Upper lobe of right lung (tissue), 1 donor: ENCODE measurements at regions not wholly inside any gene's neighbourhood (a gene's known extent, or its start where the extent isn't known, plus 50 kb on each side); places are given as distances from the start of the nearest gene placed in this dataset.
A peak's percentile ranks its signal among the peaks of the same experiment; 100 is the strongest.

Source experiments
- ATAC-seq: fragments of 200-7000 bp; cut with Tn5 transposase; one replicate; pipeline ENCODE4 v1.9.1; 2020; ENCODE audit warnings: mild to moderate bottlenecking, moderate library complexity
- DNase-seq: peaks from one replicate; pipeline ENCODE4 v3.0.0-alpha.2; 2020
- H3K27ac ChIP-seq: fragments of 200-600 bp; one replicate; pipeline ENCODE4 v1.8.0; 2022
- H3K27me3 ChIP-seq: fragments of 200-600 bp; one replicate; pipeline ENCODE4 v1.8.0; 2022; ENCODE audit warnings: mild to moderate bottlenecking
- H3K36me3 ChIP-seq: fragments of 200-600 bp; one replicate; pipeline ENCODE4 v1.8.0; 2022
- H3K4me1 ChIP-seq: fragments of 200-600 bp; one replicate; pipeline ENCODE4 v1.8.0; 2022
- H3K4me3 ChIP-seq: fragments of 200-600 bp; one replicate; pipeline ENCODE4 v1.8.0; 2022; ENCODE audit warnings: mild to moderate bottlenecking
- H3K9me3 ChIP-seq: fragments of 200-600 bp; one replicate; pipeline ENCODE4 v1.8.0; 2022
- intact Hi-C: fragments of 100-400 bp; cut with DNase I; formaldehyde crosslinking; loops from one replicate; pipeline ENCODE4 v1.11.0; 2022
- TF ChIP-seq, protein P1 (sequence below): fragments of 200-600 bp; IDR thresholded peaks from one replicate; pipeline ENCODE4 v1.8.0; 2022; ENCODE audit warnings: antibody characterized with exemption
- donor health status: DM: no; HTN: yes; CAD: no; lungs with severe emphysema.

DNA sequence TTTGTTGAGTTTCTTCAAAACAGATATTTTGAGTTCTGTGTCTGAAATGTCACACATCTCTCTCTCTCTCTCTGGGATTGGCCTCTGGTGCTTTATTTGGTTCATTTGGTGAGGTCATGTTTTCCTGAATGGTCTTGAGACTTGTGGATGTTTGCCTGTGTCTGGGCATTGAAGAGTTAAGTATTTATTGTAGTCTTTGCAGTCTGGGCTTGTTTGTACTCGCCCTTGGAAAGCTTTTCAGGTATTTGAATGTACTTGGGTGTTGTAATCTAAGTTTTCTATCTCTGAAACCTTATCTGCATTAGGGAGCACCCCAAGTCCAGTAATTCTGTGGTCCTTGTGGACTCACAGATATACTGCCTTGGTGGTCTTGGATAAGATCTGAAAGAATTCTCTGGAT lies 106.7 kb upstream of the PRSS58 start:
- H3K4me3 ChIP-seq = no peak overlapping the region
- H3K9me3 ChIP-seq = no peaks in the 10 kb centered on the region
- H3K27ac ChIP-seq = no peak overlapping the region
- TF ChIP-seq, protein P1, sequence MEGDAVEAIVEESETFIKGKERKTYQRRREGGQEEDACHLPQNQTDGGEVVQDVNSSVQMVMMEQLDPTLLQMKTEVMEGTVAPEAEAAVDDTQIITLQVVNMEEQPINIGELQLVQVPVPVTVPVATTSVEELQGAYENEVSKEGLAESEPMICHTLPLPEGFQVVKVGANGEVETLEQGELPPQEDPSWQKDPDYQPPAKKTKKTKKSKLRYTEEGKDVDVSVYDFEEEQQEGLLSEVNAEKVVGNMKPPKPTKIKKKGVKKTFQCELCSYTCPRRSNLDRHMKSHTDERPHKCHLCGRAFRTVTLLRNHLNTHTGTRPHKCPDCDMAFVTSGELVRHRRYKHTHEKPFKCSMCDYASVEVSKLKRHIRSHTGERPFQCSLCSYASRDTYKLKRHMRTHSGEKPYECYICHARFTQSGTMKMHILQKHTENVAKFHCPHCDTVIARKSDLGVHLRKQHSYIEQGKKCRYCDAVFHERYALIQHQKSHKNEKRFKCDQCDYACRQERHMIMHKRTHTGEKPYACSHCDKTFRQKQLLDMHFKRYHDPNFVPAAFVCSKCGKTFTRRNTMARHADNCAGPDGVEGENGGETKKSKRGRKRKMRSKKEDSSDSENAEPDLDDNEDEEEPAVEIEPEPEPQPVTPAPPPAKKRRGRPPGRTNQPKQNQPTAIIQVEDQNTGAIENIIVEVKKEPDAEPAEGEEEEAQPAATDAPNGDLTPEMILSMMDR = no peak
- no peaks in the 10 kb centered on the region for H3K27me3 ChIP-seq
- intact Hi-C loops = no loop called here
- H3K4me1 ChIP-seq = no peaks in the 10 kb centered on the region
- DNase-seq (no peak), ATAC-seq (no peak)
- H3K36me3 ChIP-seq = no peaks in the 10 kb centered on the region

DNA sequence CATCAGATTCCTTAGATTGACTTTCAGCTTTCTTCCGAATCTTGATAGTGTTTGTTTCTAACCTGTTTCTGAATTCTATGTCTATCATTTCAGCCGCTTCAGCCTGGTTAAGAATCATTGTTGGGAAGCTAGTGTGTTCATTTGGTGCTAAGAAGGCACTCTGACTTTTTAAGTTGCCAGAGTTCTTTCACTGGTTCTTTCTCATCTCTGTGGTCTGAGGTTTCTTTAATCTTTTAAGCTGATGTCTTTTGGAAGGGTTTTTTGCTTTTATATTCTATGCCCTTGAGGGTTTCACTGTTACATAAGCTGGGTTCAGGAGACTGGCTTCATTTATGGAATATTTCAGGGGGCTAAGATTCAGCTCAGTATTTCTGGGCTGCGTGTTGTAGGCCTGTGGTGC lies 104.5 kb upstream of the PRSS58 start:
- Histone ChIP-seq H3K9me3 (no peaks in the 10 kb centered on the region), H3K27me3 (no peaks in the 10 kb centered on the region), H3K4me3 (no peak overlapping the region), H3K36me3 (no peaks in the 10 kb centered on the region), H3K27ac (no peak overlapping the region), H3K4me1 (no peaks in the 10 kb centered on the region)
- no peak for ATAC-seq
- no peak for DNase-seq
- TF ChIP-seq, protein P1 = no peak
- intact Hi-C loops = no loop called here

DNA sequence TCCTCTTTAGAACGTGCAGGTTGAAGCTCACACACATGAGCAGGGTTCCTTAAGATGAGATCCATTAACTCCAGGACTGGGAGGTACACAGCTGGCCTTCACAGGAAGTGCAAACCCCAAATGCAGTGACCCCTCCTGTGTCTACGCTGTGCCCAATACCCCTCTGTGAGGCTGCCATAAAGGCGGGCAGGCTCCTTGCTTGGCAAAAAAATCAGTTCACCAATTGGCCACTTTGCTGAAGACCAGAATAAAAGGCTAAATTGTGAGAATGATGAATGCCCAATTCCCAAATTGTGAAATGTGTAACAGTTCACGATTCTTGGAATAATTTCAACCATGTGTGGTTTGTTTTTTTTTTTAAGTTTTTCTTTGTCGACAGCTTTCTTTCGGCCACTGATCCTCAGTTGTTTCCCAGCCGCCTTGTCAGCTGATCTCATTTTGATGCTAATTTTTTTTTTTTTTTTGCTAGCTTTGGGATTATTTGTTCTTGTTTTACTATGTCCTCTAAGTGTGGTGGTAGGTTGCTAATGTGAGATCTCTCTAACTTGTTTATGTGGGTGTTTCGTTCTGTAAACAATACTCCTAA lies 101.9 kb upstream of the PRSS58 start:
- Histone ChIP-seq H3K27ac (no peak overlapping the region), H3K4me3 (no peak overlapping the region), H3K4me1 (no peaks in the 10 kb centered on the region), H3K36me3 (no peaks in the 10 kb centered on the region), H3K27me3 (no peaks in the 10 kb centered on the region), H3K9me3 (no peaks in the 10 kb centered on the region)
- intact Hi-C loops = no loop called here
- TF ChIP-seq, protein P1 = no peak
- DNase-seq (no peak), ATAC-seq (no peak)

DNA sequence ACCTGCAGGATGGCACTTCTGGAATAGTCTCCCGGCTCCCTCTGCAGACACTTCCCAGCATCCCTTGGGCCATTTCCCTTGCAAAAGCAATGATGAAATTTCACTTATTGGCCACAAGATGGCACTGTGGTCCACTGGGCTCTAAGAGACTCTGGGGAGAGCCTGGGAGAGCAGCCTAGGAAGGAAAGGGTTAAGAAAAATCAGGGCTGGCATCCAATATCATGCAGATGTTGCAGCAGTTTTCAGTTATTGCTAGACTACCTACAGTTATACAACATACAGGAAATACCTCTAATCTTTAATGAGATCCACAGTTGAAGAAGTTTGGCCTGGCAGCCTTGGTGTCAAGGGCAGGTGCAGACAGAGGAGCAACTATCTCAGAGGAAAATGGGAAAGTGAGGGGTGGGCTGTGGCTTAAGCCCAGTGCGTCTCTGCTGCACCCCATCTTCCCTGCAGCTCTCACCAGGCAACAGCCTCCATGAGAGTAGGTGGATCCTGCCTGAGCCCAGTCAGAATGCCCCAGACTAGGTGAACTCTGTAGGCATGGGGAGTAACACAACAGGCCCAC lies 100.2 kb upstream of the PRSS58 start:
- H3K4me3 ChIP-seq = no peak overlapping the region
- peak; percentile 90 for ATAC-seq

DNA sequence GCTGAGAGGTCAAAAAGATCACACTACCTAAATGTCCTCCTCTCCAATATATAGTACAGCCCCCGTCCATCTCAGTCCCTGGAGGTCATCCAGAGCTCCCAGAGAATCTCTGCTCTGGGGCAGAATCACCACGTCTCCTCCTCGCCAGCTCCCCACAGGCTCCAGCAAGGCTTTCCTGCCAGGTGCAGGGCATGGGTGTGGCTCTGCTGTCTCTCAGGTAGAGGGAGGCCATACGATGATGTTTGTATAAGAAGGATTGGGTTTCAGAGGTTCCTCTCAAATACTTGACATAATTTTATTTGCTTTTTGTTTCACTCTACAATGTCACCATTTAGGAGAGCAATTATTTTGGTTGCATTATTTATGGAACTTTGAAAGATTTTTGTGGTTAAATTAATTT lies 98.3 kb upstream of the PRSS58 start:
- Histone ChIP-seq H3K27me3 (no peaks in the 10 kb centered on the region), H3K9me3 (no peaks in the 10 kb centered on the region), H3K4me1 (no peaks in the 10 kb centered on the region), H3K4me3 (no peak overlapping the region), H3K36me3 (no peaks in the 10 kb centered on the region), H3K27ac (no peak overlapping the region)
- intact Hi-C loops = no loop called here
- ATAC-seq (no peak), DNase-seq (no peak)
- TF ChIP-seq, protein P1 = no peak

More for the DNA sequence above, 100.2 kb upstream of the PRSS58 start:
- intact Hi-C loops = no loop called here
- TF ChIP-seq, protein P1 = peak; percentile 65
- Histone ChIP-seq H3K4me1 (no peaks in the 10 kb centered on the region), H3K36me3 (no peaks in the 10 kb centered on the region), H3K27me3 (no peaks in the 10 kb centered on the region), H3K9me3 (no peaks in the 10 kb centered on the region), H3K27ac (no peak overlapping the region)
- DNase-seq = no peak

DNA sequence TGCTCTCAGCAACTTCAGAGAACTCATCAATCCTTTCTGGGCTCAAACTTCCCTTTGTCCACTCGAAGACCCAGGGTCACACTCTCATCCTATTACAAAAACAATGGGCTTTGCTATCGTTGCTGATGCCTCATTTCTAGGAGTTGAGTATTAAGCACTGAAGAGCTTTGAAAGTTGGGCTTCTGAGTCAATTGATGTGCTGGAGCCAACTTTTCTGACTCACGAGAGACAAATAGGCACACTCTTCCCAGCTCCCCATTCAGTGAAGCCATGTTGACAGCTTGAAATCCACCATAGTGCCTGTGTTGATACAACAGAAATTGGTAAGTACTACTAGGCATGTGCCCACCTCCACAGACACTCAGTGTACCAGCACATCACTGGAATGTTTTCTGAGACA lies 97.5 kb upstream of the PRSS58 start:
- Histone ChIP-seq H3K27ac (no peak overlapping the region), H3K27me3 (no peaks in the 10 kb centered on the region), H3K9me3 (no peaks in the 10 kb centered on the region), H3K4me3 (no peak overlapping the region), H3K36me3 (no peaks in the 10 kb centered on the region), H3K4me1 (no peaks in the 10 kb centered on the region)
- TF ChIP-seq, protein P1 = no peak
- DNase-seq (no peak), ATAC-seq (no peak)
- intact Hi-C loops = no loop called here
